Astrocyte (in vitro differentiated cells and primary cell): ENCODE measurements at regions not wholly inside any gene's neighbourhood (a gene's known extent, or its start where the extent isn't known, plus 50 kb on each side); places are given as distances from the start of the nearest gene placed in this dataset.

Source experiments
- CTCF ChIP-seq: IDR thresholded peaks from 2 replicates; pipeline ENCODE4 v1.5.1; 2011; ENCODE audit warnings: low read depth, mild to moderate bottlenecking, inconsistent platforms, low read length, moderate library complexity; ENCODE audit not compliant: insufficient read depth
- EZH2 ChIP-seq: IDR thresholded peaks from 2 replicates; pipeline ENCODE4 v1.6.1; 2012; ENCODE audit warnings: mild to moderate bottlenecking, low read length, inconsistent platforms; ENCODE audit not compliant: insufficient read depth

- TF ChIP-seq CTCF (no peak), EZH2 (no peak)
Measured at GRCh38 chr10:130905921-130906320, 405.6 kb downstream of the TCERG1L start.
